Femur (tissue), 1 donor: ENCODE measurements at regions not wholly inside any gene's neighbourhood (a gene's known extent, or its start where the extent isn't known, plus 50 kb on each side); places are given as distances from the start of the nearest gene placed in this dataset.
"Not testable (repeated sequence)": the region's sequence is repeated elsewhere in the genome, so short reads cannot be mapped to it uniquely, and the experiment has no call there.

Experiments
- DNase-seq: peaks from one replicate; pipeline ENCODE4 v3.0.0-alpha.2; 2017

DNA sequence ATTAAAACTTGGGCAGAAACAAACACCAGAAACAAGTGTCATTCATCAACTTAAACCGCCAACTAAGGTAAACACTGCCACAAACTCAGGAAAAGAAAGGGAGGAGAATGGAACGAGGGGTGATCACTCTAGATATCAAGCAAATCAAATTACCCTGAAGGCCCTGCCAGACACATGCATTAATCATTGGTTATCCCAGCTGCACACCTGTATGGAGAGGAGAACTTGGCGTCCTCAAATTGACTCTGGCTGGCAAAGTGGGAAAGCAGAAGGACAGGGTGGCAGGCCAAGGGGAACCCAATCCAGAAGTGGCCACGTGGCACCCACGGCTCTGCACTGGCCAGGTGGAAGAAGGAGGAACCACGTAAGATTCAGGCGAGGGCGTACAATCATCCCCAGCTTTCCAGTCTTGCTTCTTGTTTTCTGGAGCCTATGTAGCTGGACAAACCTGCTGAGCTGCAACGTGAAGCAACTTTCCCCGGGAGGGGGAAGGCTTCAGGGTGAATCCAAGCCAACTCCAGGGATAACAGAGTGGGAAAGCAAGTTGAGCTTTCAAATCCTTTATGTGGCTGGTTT lies 156.2 kb upstream of the JARID2 start:
- DNase-seq, result no peak

DNA sequence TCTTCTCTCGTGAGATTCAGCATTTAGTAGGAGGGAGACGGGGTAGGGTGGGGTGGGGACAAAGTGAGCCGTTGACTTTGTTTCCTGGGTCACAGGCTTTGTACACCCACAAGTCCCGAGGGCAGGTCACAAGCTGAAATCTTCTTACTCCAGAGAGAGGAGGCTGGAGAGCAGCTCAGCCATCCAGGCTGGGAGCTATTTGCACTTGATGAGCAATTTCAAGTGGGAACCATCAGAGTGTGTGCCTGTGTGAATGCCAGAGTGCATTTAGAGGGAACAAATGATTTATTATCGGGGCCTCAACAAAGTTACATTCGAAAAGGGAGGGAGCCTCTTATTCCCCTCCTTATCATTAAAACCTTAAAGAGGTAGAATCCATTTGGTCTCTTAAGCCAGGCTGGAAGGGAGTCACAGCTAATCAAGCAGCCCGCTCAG lies 155.7 kb upstream of the JARID2 start:
- DNase-seq, result no peak

DNA sequence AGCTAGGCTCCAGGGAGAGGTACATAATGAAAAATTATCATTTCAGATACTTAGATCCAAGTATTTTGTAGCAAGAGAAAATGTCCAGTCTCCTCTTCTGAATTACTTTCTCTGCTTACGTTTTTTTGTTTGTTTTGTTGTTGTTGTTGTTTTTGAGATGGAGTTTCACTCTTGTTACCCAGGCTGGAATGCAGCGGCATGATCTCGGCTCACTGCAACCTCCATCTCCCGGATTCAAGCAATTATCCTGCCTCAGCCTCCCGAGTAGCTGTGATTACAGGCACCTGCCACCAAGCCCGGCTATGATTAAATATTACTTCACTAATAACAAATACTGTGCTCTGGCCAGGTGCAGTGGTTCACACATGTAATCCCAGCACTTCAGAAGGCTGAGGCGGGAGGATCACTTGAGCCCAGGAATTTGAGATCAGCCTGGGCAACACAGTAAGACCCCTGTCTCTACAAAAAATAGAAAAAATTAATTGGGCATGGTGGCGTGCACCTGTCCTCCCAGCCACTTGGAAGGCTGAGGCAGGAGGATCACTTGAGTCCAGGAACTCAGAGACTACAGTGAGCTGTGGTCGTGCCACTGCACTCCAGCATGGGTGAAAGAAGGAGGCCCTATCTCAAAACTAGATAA lies 155.0 kb upstream of the JARID2 start:
- no peak for DNase-seq

DNA sequence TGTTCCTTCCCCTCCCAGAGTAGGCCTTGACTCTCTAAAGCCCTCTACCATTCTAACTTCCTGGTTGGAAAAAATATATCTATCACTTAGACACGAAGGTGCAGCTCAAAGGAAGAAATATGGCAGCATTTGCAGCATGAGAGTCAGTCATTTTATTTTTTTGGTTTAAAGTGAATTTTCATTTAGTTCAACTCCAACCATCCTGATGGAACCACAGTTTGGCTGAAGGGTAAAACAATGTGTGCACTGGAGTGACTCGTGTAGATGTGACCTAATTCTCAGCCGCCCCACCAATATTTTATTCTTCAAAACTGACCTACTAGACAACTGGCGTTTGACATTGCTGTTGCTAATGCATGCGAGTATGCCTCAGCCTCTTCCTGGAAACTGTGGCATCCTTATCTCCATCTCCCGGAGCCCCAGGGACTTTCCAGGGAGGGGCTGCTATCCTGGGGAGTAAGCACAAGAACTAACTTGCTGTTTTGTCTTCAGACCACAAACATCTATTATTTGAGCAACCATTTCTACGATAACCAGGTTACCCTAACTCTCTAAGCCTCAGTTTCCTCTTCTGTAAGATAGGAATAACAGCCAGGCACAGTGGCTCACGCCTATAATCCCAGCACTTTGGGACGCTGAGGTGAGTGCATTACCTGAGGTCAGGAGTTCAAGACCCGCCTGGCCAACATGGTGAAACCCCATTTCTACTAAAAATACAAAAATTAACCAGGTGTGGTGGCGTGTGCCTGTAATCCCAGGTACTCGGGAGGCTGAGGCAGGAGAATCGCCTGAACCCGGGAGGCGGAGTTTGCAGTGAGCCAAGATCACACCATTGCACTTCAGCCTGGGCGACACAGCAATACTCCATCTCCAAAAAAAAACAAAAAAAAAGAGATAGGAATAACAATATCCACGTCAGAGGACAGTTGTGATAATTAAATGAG lies 148.7 kb upstream of the JARID2 start:
- no peak for DNase-seq

DNA sequence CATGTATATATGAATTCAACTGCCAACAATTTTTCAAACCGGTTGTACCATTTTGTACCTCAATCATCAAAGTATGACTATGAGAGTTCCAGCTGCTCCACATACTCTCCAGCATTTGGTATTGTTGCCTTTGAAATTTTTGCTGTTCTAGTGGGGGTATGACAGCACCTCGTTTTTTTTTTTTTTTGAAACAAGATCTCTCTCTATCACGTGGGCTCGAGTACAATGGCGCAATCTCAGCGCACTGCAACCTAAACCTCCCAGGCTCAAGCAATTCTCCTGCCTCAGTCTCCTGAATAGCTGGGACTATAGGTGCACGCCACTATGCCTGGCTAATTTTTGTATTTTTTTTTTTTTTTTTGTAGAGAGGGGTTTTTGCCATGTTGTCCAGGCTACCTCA lies 144.7 kb upstream of the JARID2 start:
- DNase-seq, result no peak

DNA sequence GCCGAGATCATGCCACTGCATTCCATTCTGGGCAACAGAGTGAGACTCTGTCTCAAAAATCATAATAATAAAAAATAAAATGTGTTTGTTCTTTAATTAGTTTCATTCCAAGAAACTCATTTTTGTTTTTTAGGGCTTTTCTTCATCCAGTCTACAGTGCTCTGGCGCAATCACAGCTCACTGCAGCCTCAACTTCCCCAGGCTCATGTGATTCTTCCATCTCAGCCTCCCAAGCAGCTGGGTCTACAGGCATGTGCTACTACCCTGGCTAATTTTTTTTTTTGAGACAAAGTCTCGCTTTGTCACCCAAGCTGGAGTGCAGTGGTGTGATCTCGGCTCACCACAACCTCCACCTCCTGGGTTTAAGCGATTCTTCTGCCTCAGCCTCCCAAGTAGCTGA lies 143.6 kb upstream of the JARID2 start:
- DNase-seq, result no peak

DNA sequence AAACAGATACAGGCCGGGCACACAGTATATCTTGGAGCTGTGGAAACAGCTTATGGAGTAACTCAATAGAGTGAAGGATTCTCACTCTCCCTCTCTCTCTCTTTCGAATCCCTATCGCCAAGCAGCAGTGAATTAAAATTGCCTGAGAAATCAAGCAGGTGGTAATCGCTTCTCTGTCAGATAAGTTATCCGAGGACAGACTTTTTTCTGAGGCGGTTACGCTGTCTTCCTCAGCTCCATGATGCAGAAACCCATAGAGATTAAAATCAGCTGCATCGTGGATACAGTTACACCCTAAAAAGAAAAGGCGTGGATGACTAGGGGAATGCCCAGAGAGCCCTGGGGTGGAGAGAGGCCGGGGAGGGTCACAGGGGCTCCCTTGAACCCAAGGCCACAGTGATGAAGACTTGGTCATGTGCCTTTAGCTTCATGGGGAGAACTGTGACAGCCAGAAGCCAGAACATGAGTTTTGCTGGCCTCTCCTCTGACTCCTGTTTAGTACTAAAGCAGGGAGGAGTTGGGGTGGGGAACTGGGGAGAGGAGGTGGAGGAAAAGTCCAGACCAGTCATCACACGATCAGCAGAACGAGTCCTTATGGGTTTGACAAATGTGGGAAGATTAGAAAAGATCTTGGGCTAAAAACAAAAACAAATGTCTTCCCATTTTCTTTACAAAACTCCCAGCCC lies 138.8 kb upstream of the JARID2 start:
- DNase-seq, result no peak

DNA sequence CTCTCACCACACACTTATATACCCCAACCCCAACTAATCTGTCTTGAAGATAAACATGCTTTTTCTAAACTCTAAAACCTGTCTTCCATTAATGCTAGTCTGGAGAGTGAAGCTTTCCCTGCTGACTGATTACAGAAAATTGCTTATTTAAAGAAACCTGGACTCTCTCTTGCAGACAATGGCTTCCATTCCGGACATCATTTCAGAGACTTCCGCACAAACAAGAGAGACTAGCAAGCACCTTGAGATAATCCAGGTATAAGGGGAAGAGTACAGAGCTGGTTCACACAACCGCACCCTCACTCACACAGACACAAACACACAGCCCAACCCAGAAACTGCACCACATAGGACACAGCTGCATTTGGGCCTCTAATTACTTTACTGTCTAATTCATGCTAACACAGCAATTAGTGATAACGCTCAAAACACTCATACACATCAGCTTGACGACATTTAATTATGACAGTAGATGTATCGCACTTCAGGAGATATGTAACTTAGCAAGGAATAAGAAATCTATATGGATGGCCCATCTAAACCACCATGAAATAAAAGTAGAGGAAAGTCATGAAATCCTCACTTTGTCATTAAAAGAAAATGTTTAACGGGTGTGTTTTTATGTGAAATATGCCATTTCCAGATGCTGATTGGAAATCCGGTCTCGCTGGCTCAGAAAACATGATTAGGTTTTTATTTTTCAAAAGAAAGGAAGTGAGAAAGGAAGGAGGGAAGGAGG lies 138.1 kb upstream of the JARID2 start:
- DNase-seq, result no peak

DNA sequence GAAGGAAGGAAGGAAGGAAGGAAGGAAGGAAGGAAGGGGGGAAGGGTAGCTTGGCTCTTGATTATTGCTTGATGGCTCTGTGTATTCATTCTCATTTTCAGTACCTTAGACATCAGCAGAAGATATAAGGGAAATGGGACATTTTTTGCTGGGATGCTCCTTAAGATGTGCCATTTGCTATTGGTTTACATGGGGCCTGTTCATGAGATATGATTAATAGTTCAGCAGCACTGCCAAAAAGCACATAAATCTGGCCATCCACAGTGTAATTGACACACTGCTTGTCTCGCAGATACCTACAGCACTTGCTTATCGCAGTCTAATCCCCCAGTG lies 137.5 kb upstream of the JARID2 start:
- DNase-seq, result no peak

DNA sequence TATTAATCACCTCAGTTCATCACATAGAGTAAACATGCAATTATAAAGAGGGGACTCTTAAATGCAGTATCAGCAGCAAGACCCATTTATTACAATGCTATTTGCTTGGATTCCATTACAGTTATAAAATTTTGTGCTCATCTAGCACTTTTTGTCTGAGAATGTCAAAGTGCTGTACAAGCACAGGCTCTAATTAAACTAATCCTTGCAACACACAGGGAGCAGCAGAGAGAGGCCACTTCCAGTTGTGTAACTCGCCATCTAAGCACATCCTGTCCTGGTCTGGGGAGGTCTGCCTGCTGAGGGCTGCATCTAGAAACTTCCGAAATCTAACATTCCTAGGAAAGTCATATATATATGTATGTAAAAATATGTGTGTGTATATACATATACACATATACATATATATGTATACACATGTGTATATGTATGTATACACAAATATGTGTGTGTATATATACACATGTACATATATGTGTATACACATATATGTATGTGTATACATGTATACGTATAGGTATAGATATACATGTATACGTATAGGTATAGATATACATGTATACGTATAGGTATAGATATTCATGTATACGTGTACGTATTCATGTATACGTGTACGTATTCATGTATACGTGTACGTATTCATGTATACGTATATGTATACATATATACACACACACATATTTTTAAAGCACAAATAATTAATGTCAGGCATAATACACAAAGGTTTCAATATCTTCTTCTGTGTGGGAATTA lies 136.4 kb upstream of the JARID2 start:
- DNase-seq, result no peak

DNA sequence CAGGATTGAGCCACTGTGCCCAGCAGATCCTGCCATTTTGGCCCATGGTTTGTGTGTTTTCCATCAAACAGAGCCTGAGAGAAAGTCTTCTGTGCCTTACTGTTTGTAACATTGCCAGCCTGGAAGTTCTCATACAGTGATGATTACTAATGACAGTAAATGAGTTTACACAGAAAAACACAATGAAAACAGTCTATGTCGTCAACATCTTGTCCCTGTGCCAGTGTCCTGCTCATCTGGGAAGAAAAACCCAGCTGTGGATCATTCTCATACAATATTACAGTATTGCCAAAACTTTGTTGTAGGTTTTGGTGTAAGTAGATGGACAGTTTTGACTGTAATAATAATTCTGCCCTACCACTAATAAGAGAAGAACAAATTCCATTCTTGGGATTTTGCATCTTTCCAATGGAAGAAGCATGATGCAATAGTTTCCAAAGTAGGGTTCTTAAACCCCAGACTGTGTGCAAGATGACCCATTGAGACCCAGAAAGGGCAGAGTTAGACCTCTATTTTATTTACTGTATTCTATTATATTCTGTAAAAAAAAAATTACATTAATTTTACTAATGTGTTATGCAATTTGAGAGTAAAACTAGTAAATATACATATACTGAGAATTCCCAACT lies 135.0 kb upstream of the JARID2 start:
- DNase-seq, result no peak

DNA sequence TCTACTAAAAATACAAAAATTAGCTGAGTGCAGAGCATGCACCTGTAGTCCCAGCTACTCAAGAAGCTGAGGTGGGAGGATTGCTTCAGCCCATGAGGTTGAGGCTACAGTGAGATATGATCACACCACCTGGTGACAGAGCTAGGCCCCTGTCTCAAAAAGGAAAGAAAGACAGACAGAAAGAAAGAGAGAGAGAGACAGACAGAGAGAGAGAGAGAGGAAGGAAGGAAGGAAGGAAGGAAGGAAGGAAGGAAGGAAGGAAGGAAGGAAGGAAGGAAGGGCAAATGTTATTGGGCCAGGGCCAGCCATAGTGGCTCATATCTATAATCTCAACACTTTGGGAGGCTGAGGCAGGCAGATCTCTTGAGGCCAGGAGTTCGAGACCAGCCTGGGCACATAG lies 134.3 kb upstream of the JARID2 start:
- not testable (repeated sequence) for DNase-seq

DNA sequence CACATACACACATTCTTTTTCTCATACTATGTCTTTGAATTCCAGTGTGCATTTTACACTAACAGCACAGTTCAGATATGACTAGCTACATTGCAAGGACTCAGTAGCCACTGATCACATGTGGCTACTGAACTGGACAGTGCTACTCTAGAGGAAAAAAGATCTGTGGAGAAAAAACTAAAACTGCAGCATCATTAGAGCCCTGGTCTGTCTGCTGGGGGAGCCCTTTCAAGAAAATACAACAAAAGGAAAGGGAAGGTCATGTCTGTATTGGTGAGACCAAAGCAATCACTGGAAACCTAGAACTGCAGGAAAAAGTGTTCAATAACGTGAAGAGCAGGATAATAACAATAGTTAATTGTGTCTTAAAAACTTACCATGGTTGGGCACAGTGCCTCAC lies 132.3 kb upstream of the JARID2 start:
- no peak for DNase-seq

DNA sequence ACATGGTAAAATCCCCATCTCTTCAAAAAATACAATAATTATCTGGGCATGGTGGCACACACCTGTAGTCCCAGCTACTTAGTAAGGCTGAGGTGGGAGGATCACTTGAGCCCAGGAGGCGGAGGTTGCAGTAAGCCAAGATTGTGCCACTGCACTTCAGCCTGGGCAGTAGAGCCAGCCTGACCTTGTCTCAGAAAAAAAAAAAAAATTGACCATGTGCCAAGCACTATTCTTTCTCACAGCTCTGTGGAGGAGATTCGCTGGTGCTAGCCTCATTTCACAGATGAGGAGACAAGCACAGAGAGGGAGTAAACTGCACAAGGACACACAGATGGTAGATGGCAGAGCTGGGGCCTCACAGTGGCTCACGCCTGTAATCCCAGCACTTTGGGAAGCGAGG lies 131.8 kb upstream of the JARID2 start:
- DNase-seq, result no peak

DNA sequence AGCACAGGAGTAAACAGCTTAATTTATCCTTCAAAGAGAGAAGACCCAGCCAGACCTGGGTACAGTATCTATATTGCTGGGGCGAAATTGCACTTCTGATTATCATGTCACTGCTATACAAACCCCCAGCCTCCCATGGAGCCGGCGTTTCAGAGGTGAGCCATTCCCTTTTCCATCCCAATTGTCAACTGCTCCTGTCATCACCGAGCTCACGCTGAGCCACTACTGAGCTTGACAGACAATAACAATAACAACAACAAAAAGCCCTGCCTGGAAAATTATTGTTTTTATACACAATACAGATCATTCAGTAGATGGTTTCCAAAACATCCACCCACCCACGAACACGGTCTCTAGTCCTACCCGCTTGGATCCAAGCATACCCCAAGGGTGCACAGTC lies 129.0 kb upstream of the JARID2 start:
- DNase-seq, result no peak

DNA sequence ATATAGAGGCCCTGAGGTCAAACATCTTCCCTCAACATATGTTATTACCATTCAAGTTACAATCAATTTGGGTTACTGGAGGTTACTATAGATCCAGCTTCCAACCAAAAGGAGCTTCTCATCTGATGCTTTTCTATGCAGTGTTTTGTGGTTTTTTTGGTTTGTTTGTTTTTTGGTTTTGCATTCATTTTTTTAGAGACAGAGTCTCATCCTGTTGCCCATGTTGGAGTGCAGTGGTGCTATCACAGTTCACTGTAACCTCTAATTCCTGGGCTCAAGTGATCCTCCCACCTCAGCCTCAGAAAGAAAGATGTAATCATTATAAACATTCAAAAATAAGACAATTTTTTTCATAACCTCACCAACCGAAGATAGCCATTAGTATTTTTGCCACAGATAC lies 124.4 kb upstream of the JARID2 start:
- no peak for DNase-seq

DNA sequence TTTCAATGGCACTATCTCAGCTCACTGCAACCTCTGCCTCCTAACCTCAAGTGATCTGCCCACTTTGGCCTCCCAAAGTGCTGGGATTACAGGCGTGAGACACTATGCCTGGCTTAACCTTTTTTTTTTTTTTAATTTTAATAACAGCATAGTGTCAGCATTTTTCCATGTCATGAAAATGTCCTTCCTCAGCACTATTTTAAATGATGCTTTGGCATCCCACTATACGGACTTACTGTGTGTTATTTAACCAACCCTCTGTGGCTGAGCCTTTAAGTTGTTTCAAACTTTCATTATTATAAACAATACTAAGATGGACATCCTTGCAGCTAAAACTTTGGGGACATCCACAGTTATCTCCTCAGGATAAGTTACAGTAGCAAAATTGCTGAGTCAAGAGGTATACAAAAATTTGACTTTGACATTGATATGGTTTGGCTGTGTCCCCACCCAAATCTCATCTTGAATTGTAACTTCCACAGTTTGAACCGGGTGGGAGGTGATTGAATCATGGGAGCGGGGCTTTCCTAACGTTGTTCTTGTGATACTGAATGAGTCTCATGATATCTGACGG lies 123.8 kb upstream of the JARID2 start:
- no peak for DNase-seq

DNA sequence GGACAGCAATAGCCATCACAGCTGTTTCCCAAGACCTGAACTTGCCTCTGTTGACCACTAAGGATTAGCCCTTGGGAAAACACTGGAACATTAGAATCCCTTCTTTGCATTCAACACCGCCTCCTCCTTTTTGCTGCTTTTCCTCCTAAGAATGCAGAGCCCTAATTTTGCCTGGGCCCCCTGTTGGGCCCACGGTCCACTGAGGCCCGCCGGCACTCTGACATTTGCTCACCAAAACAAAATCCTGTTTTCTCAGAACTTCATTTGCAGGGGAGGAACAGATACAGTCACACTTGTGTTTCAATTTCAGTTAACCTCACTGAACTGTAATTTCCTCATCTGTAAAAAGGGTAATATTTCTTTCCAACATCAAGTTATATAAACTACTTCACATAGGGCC lies 116.0 kb upstream of the JARID2 start:
- DNase-seq, result no peak

DNA sequence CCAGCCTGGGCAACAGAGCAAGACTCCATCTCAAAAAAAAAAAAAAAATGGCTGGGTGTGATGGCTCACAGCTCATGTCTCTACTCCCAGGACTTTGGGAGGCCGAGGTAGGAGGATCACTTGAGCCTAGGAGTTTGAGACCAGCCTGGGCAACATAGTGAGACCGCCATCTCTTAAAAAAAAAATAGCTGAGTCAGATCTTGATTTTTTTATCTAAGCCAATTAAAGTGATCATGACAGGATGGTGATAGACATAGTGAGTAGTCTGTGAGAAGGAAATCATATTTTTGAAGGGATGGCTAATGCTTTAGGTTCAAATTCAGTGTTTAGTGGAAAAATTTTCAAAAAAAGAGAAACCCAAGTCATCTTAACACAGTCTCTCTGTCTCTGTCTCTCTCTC lies 114.6 kb upstream of the JARID2 start:
- DNase-seq, result no peak

DNA sequence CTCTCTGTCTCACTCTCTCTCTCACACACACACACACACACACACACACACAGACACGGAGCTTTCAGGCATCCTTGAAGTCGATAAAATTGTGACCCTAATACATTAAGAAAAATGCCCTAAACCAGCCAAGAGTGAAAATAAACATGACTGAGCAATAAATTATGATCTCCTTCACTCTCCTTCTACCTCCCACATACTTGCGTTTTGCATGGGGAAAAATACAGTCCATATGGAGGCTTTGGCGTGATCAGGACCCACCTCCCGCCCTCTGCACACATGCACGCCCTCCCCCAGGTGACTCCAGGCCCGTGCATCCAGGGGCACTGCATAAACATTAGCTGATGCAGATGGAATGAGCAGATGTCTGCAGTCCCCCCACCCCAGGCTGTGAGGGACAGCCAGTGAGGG lies 114.2 kb upstream of the JARID2 start:
- DNase-seq, result no peak

DNA sequence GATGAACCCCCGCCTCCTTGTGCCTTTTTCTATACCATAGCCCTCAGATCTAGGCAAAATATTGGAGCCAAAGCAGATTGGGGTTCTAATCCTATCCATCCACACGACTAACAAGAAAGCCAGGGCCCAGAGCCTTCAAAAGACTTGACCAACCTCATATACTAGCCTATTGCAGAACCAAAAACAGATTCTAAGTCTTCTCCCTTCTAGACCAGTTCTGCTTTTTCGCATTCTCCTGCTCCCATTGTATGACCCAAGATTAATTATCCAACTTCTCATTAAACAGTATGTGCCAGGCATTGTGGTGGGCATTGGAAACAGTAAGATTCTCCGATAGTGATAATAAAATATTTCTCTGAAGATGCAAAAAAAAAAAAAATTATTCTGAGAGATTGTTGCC lies 113.7 kb upstream of the JARID2 start:
- DNase-seq, result no peak
